HL-60/S4 treated with retinoic acid at 250 ng/mL for 4 days and 3 days (cell line): ENCODE measurements at regions not wholly inside any gene's neighbourhood (a gene's known extent, or its start where the extent isn't known, plus 50 kb on each side); places are given as distances from the start of the nearest gene placed in this dataset.
"Not testable (repeated sequence)": the region's sequence is repeated elsewhere in the genome, so short reads cannot be mapped to it uniquely, and the experiment has no call there.

Experiments
- in situ Hi-C: fragments of 300-500 bp; cut with MboI; formaldehyde crosslinking; loops from 2 replicates; pipeline ENCODE4 v1.7.0; 2022; ENCODE audit warnings: low sequenced_read_pairs

DNA sequence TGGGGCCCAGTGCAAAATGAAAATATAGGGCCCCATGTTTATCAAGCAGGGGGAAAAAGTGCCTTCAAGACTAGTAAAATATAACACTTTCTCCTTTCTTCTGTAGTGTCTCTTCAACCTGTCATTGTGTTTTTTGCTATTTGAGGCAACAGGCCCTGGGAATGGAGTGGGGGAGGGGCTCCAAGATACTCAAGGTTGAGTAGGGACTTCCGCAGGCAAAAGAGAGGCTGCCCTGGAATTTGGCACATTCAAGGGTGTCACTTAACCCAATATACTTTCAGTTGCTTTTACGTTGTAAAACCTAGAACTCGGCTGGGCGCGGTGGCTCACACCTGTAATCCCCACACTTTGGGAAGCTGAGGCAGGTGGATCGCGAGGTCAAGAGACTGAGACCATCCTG lies 154.9 kb downstream of the ALDH8A1 start:
- in situ Hi-C loops: no loop called here

GRCh38 chr6:134791243-134791843 lies 158.6 kb downstream of the ALDH8A1 start:
- in situ Hi-C loops: not testable (repeated sequence)

DNA sequence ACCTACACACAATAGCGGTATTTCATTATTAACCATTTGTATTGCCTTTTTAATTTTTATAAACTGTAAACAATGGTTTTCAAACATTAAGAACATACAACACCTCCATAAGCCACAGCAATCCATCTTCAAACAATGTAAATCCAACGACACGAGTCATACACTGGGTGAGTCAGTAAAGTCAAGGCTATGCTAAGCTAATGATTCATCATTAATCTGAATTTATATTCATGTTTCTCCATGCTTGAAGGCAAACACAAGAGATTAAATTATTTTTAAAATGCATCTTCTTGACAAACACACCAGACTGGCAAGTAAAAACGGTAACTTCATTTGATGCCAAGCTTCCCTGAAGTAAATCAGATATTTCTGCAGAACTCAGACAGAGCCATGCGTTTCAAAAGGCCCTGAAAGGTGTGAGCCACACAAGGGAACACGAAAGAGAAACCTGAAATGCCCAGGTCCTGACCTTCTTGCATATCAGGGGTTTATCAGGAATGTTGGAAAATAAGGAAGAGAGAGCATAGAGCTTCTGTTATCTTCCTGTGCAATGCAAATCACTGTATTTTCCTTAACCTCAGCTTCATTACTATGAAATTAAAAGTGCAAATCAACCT lies 162.5 kb downstream of the ALDH8A1 start:
- in situ Hi-C loops: no loop called here

GRCh38 chr6:134784336-134784735 lies 165.6 kb downstream of the ALDH8A1 start:
- in situ Hi-C loops: no loop called here

- in situ Hi-C loops: no loop called here
Observed at GRCh38 chr6:134778431-134778830, 171.5 kb downstream of the ALDH8A1 start.

GRCh38 chr6:134774201-134774638 lies 175.7 kb downstream of the ALDH8A1 start:
- in situ Hi-C loops: no loop called here

DNA sequence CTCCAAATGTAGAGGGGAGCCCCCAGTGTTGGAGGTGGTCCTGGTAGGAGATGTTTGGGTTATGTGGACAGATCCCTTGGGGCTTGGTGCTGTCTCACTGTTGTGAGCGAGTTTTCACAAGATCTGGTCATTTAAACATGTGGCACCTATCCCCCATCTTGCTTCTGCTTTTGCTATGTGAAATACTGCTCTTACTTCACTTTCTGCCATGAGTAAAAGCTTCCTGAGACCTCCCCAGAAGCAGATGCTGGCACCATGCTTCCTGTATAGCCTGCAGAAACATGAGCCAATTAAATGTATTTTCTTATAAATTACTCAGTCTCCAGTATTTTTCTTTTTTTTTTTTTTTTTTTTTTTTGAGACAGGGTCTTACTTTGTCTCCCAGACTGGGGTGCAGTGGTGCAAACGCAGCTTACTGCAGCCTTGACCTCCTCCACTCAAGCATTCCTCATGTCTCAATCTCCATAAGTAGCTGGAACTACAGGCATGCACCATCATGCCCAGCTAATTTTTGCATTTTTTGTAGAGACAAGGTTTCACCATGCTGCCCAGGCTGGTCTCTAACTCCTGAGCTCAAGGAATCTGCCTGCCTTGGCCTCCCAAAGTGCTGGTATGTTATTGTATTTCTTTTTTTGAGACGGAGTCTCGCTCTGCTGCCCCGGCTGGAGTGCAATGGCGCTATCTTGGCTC lies 177.1 kb downstream of the ALDH8A1 start:
- in situ Hi-C loops: no loop called here

DNA sequence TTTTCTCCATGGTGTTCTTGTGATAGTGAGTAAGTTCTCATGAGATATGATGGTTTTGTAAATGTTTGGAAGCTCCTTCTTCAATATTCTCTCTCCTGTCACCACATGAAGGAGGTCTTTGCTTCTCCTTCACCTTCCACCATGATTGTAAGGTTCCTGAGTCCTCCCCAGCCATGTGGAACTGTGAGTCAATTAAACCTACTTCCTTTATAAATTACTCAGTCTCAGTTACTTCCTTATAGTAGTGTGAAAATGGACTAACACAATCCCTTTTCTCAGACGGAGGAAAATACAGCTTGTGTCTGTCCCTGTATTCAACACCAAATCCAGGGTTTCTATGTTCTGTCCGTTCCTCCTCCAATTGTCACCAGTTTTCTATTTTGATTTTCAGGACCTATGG lies 181.0 kb downstream of the ALDH8A1 start:
- in situ Hi-C loops: no loop called here

DNA sequence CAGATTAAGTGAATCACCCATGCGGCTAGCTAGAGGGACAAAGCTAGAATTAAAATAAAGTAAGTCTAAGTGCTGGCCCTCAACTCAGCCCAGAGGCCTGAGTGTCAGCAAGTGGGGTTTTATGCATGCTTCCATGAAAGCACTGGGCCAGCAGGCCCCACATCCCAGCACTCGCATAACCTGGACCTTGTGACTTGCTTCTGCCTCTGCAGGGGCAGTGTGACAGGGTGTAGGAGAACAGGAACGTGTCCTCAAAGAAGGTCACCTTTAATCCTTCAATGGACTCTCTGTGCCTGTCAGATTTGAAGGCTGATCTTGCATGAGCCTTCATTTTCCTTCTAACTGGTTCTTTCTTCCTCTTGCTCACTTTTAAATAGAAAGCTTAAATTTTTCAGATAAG lies 183.4 kb downstream of the ALDH8A1 start:
- in situ Hi-C loops: no loop called here

GRCh38 chr6:134764741-134765140 lies 185.2 kb downstream of the ALDH8A1 start:
- in situ Hi-C loops: no loop called here

DNA sequence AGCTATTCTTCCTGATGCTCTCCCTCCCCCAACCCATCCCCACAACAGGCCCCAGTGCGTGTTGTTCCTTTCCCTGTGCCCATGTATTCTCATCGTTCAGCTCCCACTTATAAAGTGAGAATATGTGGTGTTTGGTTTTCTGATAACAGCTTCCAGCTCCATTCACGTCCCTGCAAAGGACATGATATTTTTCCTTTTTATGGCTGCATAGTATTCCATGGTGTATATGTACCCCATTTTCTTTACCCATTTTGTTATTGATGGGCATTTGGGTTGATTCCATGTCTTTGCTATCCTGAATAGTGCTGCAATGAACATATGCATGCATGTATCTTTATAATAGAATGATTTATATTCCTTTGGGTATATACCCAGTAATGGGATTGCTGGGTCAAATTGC lies 186.3 kb downstream of the ALDH8A1 start:
- in situ Hi-C loops: not testable (repeated sequence)

DNA sequence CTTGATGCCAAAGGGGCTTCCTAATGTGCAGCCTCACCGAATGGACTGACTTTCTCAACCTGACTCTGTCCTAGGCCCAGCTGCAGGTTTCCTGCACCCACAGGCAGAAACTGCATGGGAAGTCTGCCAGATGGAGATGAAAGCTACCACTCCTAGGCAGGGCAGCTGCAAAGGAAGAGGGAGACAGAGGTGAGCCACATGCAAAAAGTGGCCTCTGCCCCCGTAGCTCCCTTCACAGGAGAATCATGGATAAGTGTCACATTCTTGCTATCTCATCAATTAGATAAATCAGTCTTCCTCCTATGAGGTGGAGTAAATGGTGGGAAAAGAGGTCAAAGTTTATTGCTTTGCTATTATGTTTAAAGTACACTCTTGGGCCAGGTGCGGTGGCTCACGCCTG lies 191.3 kb downstream of the ALDH8A1 start:
- in situ Hi-C loops: no loop called here

DNA sequence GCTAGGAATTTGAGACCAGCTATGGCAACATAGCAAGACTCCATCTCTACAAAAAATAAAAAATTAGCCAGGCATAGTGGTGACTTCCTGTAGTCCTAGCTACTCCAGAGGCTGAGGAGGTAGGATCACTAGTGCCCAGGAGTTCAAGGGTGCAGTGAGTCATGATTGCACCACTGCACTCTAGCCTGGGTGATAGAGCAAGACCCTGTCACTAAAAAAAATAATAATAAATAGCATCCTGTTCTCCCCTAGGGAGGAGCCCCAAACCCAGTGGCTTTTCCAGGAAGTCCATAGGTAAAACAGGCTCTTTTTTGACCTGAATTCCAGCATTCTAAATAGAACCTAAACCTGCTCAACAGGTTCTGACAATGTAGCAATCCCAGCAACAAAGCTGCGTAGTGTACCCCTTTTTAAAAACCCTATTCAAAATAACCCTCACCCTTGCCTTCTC lies 192.0 kb downstream of the ALDH8A1 start:
- in situ Hi-C loops: no loop called here

GRCh38 chr6:134756374-134757025 lies 193.4 kb downstream of the ALDH8A1 start:
- in situ Hi-C loops: no loop called here

GRCh38 chr6:134754013-134754690 lies 195.7 kb downstream of the ALDH8A1 start:
- in situ Hi-C loops: no loop called here

GRCh38 chr6:134753001-134753400 lies 196.9 kb downstream of the ALDH8A1 start:
- in situ Hi-C loops: no loop called here

- in situ Hi-C loops: no loop called here
Observed at GRCh38 chr6:134752445-134752844, 197.5 kb downstream of the ALDH8A1 start.

GRCh38 chr6:134750669-134751068 lies 199.2 kb downstream of the ALDH8A1 start:
- in situ Hi-C loops: no loop called here

DNA sequence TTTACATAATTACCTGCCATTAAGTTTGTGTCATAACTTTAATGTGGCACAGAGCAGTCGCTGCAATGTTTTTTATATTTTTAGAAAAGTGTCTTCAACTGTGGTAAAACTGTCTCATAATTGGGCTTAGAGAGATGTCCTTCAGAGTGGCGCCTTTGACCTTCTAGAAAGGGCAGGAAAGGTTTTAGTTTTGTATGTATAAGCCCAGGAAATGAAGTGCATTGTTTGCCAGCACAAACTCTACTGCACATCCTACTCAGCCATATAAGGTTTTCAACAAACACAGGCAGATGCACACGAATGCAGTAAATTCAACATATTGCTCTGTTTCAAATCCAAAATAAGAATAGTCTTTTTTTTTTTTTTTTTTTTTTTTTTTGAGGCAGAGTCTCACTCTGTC lies 201.4 kb downstream of the ALDH8A1 start:
- in situ Hi-C loops: no loop called here

GRCh38 chr6:134747197-134747596 lies 202.7 kb downstream of the ALDH8A1 start:
- in situ Hi-C loops: not testable (repeated sequence)

GRCh38 chr6:134746140-134746539 lies 203.8 kb downstream of the ALDH8A1 start:
- in situ Hi-C loops: no loop called here
